MG63 (cell line): ENCODE measurements at regions not wholly inside any gene's neighbourhood (a gene's known extent, or its start where the extent isn't known, plus 50 kb on each side); places are given as distances from the start of the nearest gene placed in this dataset.

Experiments used
- DNase-seq: peaks from one replicate; pipeline ENCODE4 v3.0.0-alpha.2; 2020
- H3K27me3 ChIP-seq: fragments of 250-450 bp; sonication (Bioruptor Pico); 2 replicates; pipeline ENCODE4 v1.5.1; 2020; ENCODE audit warnings: mild to moderate bottlenecking, moderate library complexity
- H3K36me3 ChIP-seq: fragments of 250-450 bp; sonication (Bioruptor Pico); 2 replicates; pipeline ENCODE4 v1.5.1; 2020; ENCODE audit warnings: mild to moderate bottlenecking, moderate library complexity
- H3K4me3 ChIP-seq: fragments of 250-450 bp; sonication (Bioruptor Pico); 2 replicates; pipeline ENCODE4 v1.5.1; 2020; ENCODE audit warnings: mild to moderate bottlenecking, moderate library complexity
- H3K9me3 ChIP-seq: fragments of 250-450 bp; sonication (Bioruptor Pico); 2 replicates; pipeline ENCODE4 v1.5.1; 2020; ENCODE audit warnings: mild to moderate bottlenecking, moderate library complexity

- Histone ChIP-seq H3K36me3 (no peaks in the 10 kb centered on the region), H3K4me3 (no peak overlapping the region), H3K27me3 (no peaks in the 10 kb centered on the region), H3K9me3 (no peaks in the 10 kb centered on the region)
- DNase-seq, result peak; percentile 69
Measured at GRCh38 chr21:15247613-15248012, 182.8 kb upstream of the NRIP1 start.

GRCh38 chr21:15249285-15249993, 184.6 kb upstream of the NRIP1 start:
- Histone ChIP-seq H3K36me3 (no peaks in the 10 kb centered on the region), H3K27me3 (no peaks in the 10 kb centered on the region), H3K4me3 (no peak overlapping the region), H3K9me3 (no peaks in the 10 kb centered on the region)
- peak; percentile 33 for DNase-seq

GRCh38 chr21:15250384-15250783, 185.6 kb upstream of the NRIP1 start:
- DNase-seq, result no peak
- H3K9me3 ChIP-seq, result no peaks in the 10 kb centered on the region
- H3K4me3 ChIP-seq, result no peak overlapping the region
- no peaks in the 10 kb centered on the region for H3K27me3 ChIP-seq
- H3K36me3 ChIP-seq, result no peaks in the 10 kb centered on the region

- DNase-seq, result no peak
- Histone ChIP-seq H3K36me3 (no peaks in the 10 kb centered on the region), H3K9me3 (no peaks in the 10 kb centered on the region), H3K27me3 (no peaks in the 10 kb centered on the region), H3K4me3 (no peak overlapping the region)
Measured at GRCh38 chr21:15252431-15252830, 187.6 kb upstream of the NRIP1 start.

- DNase-seq, result no peak
- no peaks in the 10 kb centered on the region for H3K36me3 ChIP-seq
- no peak overlapping the region for H3K4me3 ChIP-seq
- H3K27me3 ChIP-seq, result no peaks in the 10 kb centered on the region
- H3K9me3 ChIP-seq, result no peaks in the 10 kb centered on the region
Measured at GRCh38 chr21:15254111-15254510, 189.3 kb upstream of the NRIP1 start.

- Histone ChIP-seq H3K36me3 (no peaks in the 10 kb centered on the region), H3K4me3 (no peak overlapping the region), H3K27me3 (no peaks in the 10 kb centered on the region), H3K9me3 (no peaks in the 10 kb centered on the region)
- DNase-seq, result no peak
Measured at GRCh38 chr21:15255261-15255660, 190.5 kb upstream of the NRIP1 start.

- Histone ChIP-seq H3K4me3 (no peak overlapping the region), H3K27me3 (no peaks in the 10 kb centered on the region), H3K36me3 (no peaks in the 10 kb centered on the region), H3K9me3 (no peaks in the 10 kb centered on the region)
- no peak for DNase-seq
Measured at GRCh38 chr21:15255763-15256162, 191.0 kb upstream of the NRIP1 start.

- Histone ChIP-seq H3K36me3 (no peaks in the 10 kb centered on the region), H3K9me3 (no peaks in the 10 kb centered on the region), H3K4me3 (no peak overlapping the region), H3K27me3 (no peaks in the 10 kb centered on the region)
- DNase-seq, result no peak
Measured at GRCh38 chr21:15256996-15257395, 192.2 kb upstream of the NRIP1 start.

- Histone ChIP-seq H3K36me3 (no peaks in the 10 kb centered on the region), H3K9me3 (no peaks in the 10 kb centered on the region), H3K27me3 (no peaks in the 10 kb centered on the region), H3K4me3 (no peak overlapping the region)
- no peak for DNase-seq
Measured at GRCh38 chr21:15257646-15258045, 192.8 kb upstream of the NRIP1 start.

- Histone ChIP-seq H3K27me3 (no peaks in the 10 kb centered on the region), H3K4me3 (no peak overlapping the region), H3K36me3 (no peaks in the 10 kb centered on the region), H3K9me3 (no peaks in the 10 kb centered on the region)
- no peak for DNase-seq
Measured at GRCh38 chr21:15259824-15260223, 195.0 kb upstream of the NRIP1 start.

- no peak for DNase-seq
- no peak overlapping the region for H3K4me3 ChIP-seq
- no peaks in the 10 kb centered on the region for H3K27me3 ChIP-seq
- H3K36me3 ChIP-seq, result no peaks in the 10 kb centered on the region
- no peaks in the 10 kb centered on the region for H3K9me3 ChIP-seq
Measured at GRCh38 chr21:15260604-15261003, 195.8 kb upstream of the NRIP1 start.

- Histone ChIP-seq H3K9me3 (no peaks in the 10 kb centered on the region), H3K36me3 (no peaks in the 10 kb centered on the region), H3K27me3 (no peaks in the 10 kb centered on the region), H3K4me3 (no peak overlapping the region)
- DNase-seq, result no peak
Measured at GRCh38 chr21:15264084-15264665, 199.4 kb upstream of the NRIP1 start.

GRCh38 chr21:15272171-15272570, 207.4 kb upstream of the NRIP1 start:
- H3K4me3 ChIP-seq, result no peak overlapping the region
- H3K36me3 ChIP-seq, result no peaks in the 10 kb centered on the region
- H3K27me3 ChIP-seq, result no peaks in the 10 kb centered on the region
- no peak for DNase-seq
- H3K9me3 ChIP-seq, result no peaks in the 10 kb centered on the region

- peak; percentile 26 for DNase-seq
- no peaks in the 10 kb centered on the region for H3K27me3 ChIP-seq
- no peak overlapping the region for H3K4me3 ChIP-seq
- H3K36me3 ChIP-seq, result no peaks in the 10 kb centered on the region
- H3K9me3 ChIP-seq, result no peaks in the 10 kb centered on the region
Measured at GRCh38 chr21:15272591-15272990, 207.8 kb upstream of the NRIP1 start.

- no peaks in the 10 kb centered on the region for H3K27me3 ChIP-seq
- H3K36me3 ChIP-seq, result no peaks in the 10 kb centered on the region
- H3K9me3 ChIP-seq, result no peaks in the 10 kb centered on the region
- DNase-seq, result no peak
- no peak overlapping the region for H3K4me3 ChIP-seq
Measured at GRCh38 chr21:15273244-15273643, 208.4 kb upstream of the NRIP1 start.

- DNase-seq, result no peak
- Histone ChIP-seq H3K4me3 (no peak overlapping the region), H3K9me3 (no peaks in the 10 kb centered on the region), H3K36me3 (no peaks in the 10 kb centered on the region), H3K27me3 (no peaks in the 10 kb centered on the region)
Measured at GRCh38 chr21:15274701-15275485, 210.1 kb upstream of the NRIP1 start.

- Histone ChIP-seq H3K9me3 (no peaks in the 10 kb centered on the region), H3K36me3 (no peaks in the 10 kb centered on the region), H3K27me3 (no peaks in the 10 kb centered on the region), H3K4me3 (no peak overlapping the region)
- DNase-seq, result no peak
Measured at GRCh38 chr21:15275615-15276235, 210.9 kb upstream of the NRIP1 start.
